Dermis microvascular lymphatic vessel endothelial cell (primary cell): ENCODE measurements at regions not wholly inside any gene's neighbourhood (a gene's known extent, or its start where the extent isn't known, plus 50 kb on each side); places are given as distances from the start of the nearest gene placed in this dataset.
"Not testable (repeated sequence)": the region's sequence is repeated elsewhere in the genome, so short reads cannot be mapped to it uniquely, and the experiment has no call there.

Experiments
- DNase-seq, 2 donors: peaks; one replicate each; pipeline versions ENCODE4 v3.0.0 to v3.0.0-alpha.2; 2010; ENCODE audit warnings: low read depth in 2 of 2

DNA sequence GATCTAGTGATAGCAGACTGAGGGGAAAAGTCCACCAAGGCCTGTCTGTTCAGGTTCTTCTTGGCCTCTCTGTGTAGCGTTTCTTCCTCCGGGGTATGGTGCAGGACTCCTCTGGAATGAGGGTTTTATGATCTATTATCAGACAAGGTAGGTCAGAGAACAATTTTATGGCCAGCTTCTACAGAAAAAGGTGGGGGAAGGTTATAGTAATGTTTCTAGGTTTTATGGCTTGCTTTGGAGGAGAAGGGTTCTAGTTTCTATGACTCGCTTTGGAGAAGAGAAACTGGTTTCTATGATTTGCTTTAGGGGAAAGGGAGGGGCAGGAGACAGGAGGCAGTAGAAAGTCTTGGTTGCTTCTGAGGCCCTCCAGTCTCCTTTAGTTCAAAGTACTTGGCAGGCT lies 144.8 kb upstream of the LAMA2 start:
- no peak for DNase-seq

DNA sequence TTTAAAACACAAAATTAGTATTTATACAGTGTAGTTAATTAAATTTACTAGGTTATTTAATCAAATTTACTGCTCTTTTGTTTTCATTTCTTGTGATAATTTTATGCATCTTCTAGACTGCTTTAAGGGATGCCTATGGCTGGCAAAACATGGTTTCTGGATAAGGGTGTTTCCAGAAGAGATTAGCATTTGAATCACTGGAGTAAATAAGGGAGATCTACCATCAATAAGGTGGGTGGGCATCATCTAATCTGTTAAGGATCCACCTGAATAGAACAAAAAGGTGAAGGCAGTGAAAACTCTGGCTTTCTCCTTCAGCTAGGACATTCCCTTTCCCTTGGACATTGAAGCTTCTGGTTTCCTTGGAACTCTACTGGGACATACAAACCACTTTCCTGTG lies 146.2 kb upstream of the LAMA2 start:
- DNase-seq: no peak

GRCh38 chr6:128731249-128732165 lies 151.4 kb upstream of the LAMA2 start:
- peak; percentile 43 to 71 for DNase-seq

- no peak for DNase-seq
Measured at GRCh38 chr6:128727500-128727899, 155.4 kb upstream of the LAMA2 start.

DNA sequence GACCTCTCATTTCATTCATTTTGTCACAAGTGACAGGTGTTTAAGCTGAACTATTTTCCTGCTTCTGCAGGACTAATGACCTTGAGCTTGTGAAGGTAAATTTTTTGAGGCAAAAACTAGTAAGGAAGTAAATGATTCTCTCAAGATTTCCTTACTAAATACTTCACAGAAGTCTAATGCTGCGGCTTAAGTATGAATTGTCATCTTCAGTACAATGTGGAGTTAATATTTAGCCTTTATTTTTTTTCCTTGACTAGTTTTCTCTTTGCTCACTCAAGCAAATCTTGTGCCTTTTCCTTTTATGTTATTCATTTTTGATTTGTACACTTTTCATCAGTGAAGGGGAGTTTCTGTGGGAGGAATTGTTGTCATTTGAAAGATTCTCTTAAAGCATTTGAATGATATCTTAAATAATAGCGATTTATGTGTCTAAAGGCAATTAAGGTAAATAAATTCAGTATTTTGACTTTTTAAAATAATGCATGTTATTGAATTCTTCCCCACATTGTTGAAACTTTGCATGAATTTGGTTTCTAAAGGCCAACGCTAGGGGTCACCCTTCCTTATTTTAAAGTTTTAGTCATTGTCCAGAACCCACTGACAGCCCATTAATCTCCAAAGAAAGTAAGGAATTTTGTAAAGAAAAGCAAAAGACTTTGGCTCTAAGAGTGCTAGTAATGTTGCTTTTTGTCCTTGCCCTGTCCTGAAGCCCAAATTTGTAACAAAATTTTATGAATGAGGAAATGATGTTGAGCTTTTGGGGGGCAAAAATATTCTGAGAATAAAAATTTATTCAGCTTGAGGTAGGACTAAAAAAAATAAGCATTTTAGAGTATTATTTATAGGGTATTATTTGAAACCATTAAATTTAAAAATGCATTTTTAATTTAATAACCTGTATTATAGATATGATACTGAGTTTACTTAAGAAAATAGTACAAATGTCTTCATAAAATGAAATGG lies 157.4 kb upstream of the LAMA2 start:
- peak; percentile 11 to 54 for DNase-seq

GRCh38 chr6:128724738-128725137 lies 158.2 kb upstream of the LAMA2 start:
- no peak for DNase-seq

DNA sequence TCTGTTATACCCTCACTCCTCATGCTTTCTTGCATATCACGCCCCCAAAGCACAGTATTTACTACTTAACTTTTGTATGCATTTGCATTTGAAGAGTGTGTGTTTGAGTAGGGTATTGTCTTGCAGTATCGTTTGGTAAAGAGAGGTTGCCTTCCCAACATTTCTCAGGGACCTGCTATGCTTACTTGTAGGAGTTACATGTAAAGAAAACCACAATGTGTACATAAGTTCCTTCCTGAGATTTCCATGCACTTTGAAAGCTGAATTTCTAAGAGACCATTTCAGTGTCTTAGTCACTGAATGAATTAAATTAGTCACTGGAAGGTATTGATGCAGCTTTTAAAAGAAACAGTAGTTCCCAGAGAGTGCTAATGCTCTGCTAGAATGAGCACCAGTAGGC lies 159.3 kb upstream of the LAMA2 start:
- DNase-seq: no peak

GRCh38 chr6:128720891-128721290 lies 162.0 kb upstream of the LAMA2 start:
- DNase-seq: no peak

- DNase-seq: no peak
Measured at GRCh38 chr6:128719786-128720185, 163.2 kb upstream of the LAMA2 start.

- DNase-seq: no peak
Measured at GRCh38 chr6:128713461-128713860, 169.5 kb upstream of the LAMA2 start.

DNA sequence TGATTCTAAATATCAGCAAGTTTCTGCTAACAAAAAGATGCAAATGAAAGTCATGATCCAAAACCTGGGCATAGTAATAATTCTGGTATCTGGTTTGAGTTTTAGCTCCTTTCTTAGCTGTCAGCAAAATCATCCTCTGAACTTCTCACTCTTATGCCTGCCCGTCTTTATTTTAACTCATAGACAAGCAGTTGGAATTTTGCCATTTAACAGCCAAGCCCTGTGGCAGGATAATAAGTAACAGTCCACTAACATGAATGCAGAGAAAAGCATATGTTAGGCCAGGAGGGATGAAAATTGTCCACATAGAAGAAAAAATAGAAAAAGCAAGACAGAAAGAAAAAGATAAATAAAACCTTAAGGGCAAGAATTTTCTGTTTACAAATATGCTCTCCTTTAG lies 170.0 kb upstream of the LAMA2 start:
- no peak for DNase-seq

GRCh38 chr6:128711149-128711548 lies 171.8 kb upstream of the LAMA2 start:
- DNase-seq: no peak

- DNase-seq: no peak
Measured at GRCh38 chr6:128710315-128710714, 172.6 kb upstream of the LAMA2 start.

DNA sequence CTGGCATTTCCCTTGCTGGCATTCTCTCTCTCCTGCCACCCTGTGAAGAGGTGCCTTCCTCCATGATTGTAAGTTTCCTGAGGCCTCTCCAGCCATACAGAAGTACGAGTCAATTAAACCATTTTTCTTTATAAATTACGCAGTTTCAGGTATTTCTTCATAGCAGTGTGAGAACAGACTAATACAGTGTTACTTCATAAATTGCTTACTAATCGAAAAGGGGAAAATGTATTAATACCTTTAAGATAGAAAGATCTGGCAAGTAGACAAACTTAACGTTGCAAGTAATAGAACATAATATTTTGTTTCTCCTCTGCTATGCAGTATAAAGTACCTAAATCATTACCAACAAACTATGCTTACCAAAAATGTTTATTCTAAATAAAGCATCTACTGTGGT lies 178.3 kb upstream of the LAMA2 start:
- DNase-seq: no peak

- not testable (repeated sequence) for DNase-seq
Measured at GRCh38 chr6:128703794-128704193, 179.1 kb upstream of the LAMA2 start.

GRCh38 chr6:128696691-128697689 lies 176.6 kb upstream of the PTPRK start:
- DNase-seq: peak in 1 of 2 donors; percentile 80

GRCh38 chr6:128694303-128695009 lies 174.1 kb upstream of the PTPRK start:
- peak in 1 of 2 donors; percentile 24 for DNase-seq

DNA sequence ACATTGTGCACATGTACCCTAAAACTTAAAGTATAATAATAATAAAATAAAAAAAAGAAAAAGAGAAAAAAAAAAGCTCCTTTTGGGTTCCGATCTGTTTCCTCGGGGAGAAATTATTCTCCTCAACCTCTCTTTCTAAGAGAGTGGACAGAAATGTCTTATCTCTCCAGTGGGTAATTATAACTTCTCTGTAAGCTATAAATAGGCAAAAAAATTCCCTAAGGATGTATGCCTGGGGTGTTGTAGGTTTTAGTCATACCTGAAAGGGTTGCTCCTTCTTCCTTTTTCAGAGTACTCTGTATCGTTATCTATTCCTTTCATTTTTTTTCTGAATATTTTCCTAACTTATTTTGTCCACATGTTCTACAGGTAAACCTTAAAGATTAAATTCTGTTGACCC lies 169.7 kb upstream of the PTPRK start:
- DNase-seq: no peak

GRCh38 chr6:128686084-128686483 lies 165.7 kb upstream of the PTPRK start:
- no peak for DNase-seq

DNA sequence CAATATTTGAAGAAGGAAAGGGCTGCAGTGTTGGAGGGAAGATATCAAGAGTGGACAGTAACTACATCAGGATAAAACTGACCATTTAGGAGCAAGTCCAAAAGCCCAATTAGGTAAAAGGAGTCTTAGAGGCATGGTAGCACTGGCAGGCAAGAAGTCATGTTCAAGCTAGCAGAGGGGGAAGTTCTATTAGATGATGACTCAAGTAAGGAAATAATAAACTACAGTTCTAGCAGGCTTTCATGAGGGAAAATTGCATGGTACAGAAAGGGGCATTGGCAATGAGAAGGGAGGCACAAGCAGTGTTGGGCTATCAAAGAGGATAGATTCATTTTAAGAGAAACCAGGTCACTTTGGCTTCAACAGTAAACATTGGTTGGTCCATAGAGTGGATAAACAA lies 156.1 kb upstream of the PTPRK start:
- DNase-seq: no peak
